MM.1S (cell line): ENCODE measurements at regions not wholly inside any gene's neighbourhood (a gene's known extent, or its start where the extent isn't known, plus 50 kb on each side); places are given as distances from the start of the nearest gene placed in this dataset.
"Not testable (repeated sequence)": the region's sequence is repeated elsewhere in the genome, so short reads cannot be mapped to it uniquely, and the experiment has no call there.

Experiments used
- DNase-seq: peaks from one replicate; pipeline ENCODE4 v3.0.0-alpha.2; 2015
- H2AFZ ChIP-seq: fragments of 300-600 bp; sonication (generic); 2 replicates; pipeline ENCODE4 v1.6.0; 2016; ENCODE audit warnings: antibody characterized with exemption, low read length
- H3F3A ChIP-seq: fragments of 300-600 bp; sonication (generic); 2 replicates; pipeline ENCODE4 v1.6.1; 2016; ENCODE audit warnings: mild to moderate bottlenecking, antibody characterized with exemption, low read length, moderate library complexity, mixed read lengths; ENCODE audit not compliant: insufficient read depth
- H3K27ac ChIP-seq: fragments of 300-600 bp; sonication (generic); 2 replicates; pipeline ENCODE4 v1.5.1; 2016; ENCODE audit warnings: mild to moderate bottlenecking, low read length
- H3K27me3 ChIP-seq: fragments of 300-600 bp; sonication (generic); replicated peaks from 2 replicates; pipeline ENCODE4 v1.6.0; 2016; ENCODE audit warnings: low read length; ENCODE audit not compliant: insufficient read depth
- H3K36me3 ChIP-seq: fragments of 300-600 bp; sonication (generic); replicated peaks from 2 replicates; pipeline ENCODE4 v1.6.1; 2016; ENCODE audit warnings: mild to moderate bottlenecking, low read length, mixed read lengths; ENCODE audit not compliant: insufficient read depth
- H3K4me1 ChIP-seq: fragments of 300-600 bp; sonication (generic); 2 replicates; pipeline ENCODE4 v1.6.1; 2016; ENCODE audit warnings: low read length, mixed read lengths
- H3K4me2 ChIP-seq: fragments of 300-600 bp; sonication (generic); 2 replicates; pipeline ENCODE4 v1.6.0; 2016; ENCODE audit warnings: low read depth, low read length
- H3K4me3 ChIP-seq: fragments of 300-600 bp; sonication (generic); 2 replicates; pipeline ENCODE4 v1.5.1; 2016; ENCODE audit warnings: low read length, mixed read lengths
- H3K79me2 ChIP-seq: fragments of 300-600 bp; sonication (generic); 2 replicates; pipeline ENCODE4 v1.6.1; 2016; ENCODE audit warnings: mixed run types, low read length, mixed read lengths
- H3K9ac ChIP-seq: fragments of 300-600 bp; sonication (generic); 2 replicates; pipeline ENCODE4 v1.6.1; 2016; ENCODE audit warnings: low read length, mixed read lengths
- H3K9me2 ChIP-seq: fragments of 300-600 bp; sonication (generic); replicated peaks from 2 replicates; pipeline ENCODE4 v1.6.1; 2016; ENCODE audit warnings: mild to moderate bottlenecking, low read length, mixed read lengths; ENCODE audit not compliant: insufficient read depth
- H3K9me3 ChIP-seq: fragments of 300-600 bp; sonication (generic); replicated peaks from 2 replicates; pipeline ENCODE4 v1.6.1; 2016; ENCODE audit warnings: mild to moderate bottlenecking, low read length, mixed read lengths; ENCODE audit not compliant: insufficient read depth
- H4K20me1 ChIP-seq: fragments of 300-600 bp; sonication (generic); 2 replicates; pipeline ENCODE4 v1.6.1; 2016; ENCODE audit warnings: mild to moderate bottlenecking, low read length, moderate library complexity, mixed read lengths; ENCODE audit not compliant: insufficient read depth
- CTCF ChIP-seq: fragments of 300-600 bp; sonication (generic); IDR thresholded peaks from 2 replicates; pipeline ENCODE4 v1.5.1; 2016; ENCODE audit warnings: antibody characterized with exemption, low read length, mixed read lengths
- EZH2 ChIP-seq: fragments of 300-600 bp; sonication (generic); optimal IDR thresholded peaks from 2 replicates; pipeline ENCODE3; 2017; ENCODE audit warnings: low read depth, mild to moderate bottlenecking, antibody characterized with exemption, low read length, mixed read lengths
- EZH2phosphoT487 ChIP-seq: fragments of 300-600 bp; sonication (generic); IDR thresholded peaks from 2 replicates; pipeline ENCODE4 v1.6.1; 2018; ENCODE audit warnings: antibody characterized with exemption, low read length

GRCh38 chr21:22352088-22352487 is 1353.9 kb downstream of the NCAM2 start:
- Histone ChIP-seq H3K4me2 (no peak overlapping the region), H3K4me1 (no peaks in the 10 kb centered on the region), H3K4me3 (no peak overlapping the region), H3K9ac (no peak overlapping the region), H4K20me1 (no peaks in the 10 kb centered on the region), H3F3A (no peaks in the 10 kb centered on the region), H3K9me3 (no peaks in the 10 kb centered on the region), H3K36me3 (no peaks in the 10 kb centered on the region), H2AFZ (no peak overlapping the region), H3K27ac (no peak overlapping the region), H3K27me3 (no peaks in the 10 kb centered on the region), H3K79me2 (no peaks in the 10 kb centered on the region), H3K9me2 (0 out of 2 replicates have a peak, but pooled peaks cover 2% of the 10 kb centered on the region)
- TF ChIP-seq EZH2 (no peak), EZH2phosphoT487 (no peak), CTCF (no peak)
- no peak for DNase-seq

- Histone ChIP-seq H2AFZ (no peak overlapping the region), H3K9me3 (no peaks in the 10 kb centered on the region), H3K36me3 (no peaks in the 10 kb centered on the region), H3K27ac (no peak overlapping the region), H3K27me3 (no peaks in the 10 kb centered on the region), H3F3A (no peaks in the 10 kb centered on the region), H3K4me2 (no peak overlapping the region), H4K20me1 (no peaks in the 10 kb centered on the region), H3K9ac (no peak overlapping the region), H3K9me2 (0 out of 2 replicates have a peak, but pooled peaks cover 2% of the 10 kb centered on the region), H3K4me1 (no peaks in the 10 kb centered on the region), H3K79me2 (no peaks in the 10 kb centered on the region), H3K4me3 (no peak overlapping the region)
- TF ChIP-seq EZH2phosphoT487, result no peak
- TF ChIP-seq CTCF, result no peak
- TF ChIP-seq EZH2, result no peak
- no peak for DNase-seq
Measured at GRCh38 chr21:22355949-22356348, 1357.7 kb downstream of the NCAM2 start.

GRCh38 chr21:22356663-22357062 is 1358.5 kb downstream of the NCAM2 start:
- no peak overlapping the region for H3K9ac ChIP-seq
- DNase-seq, result no peak
- no peaks in the 10 kb centered on the region for H3F3A ChIP-seq
- no peak overlapping the region for H3K27ac ChIP-seq
- H4K20me1 ChIP-seq, result no peaks in the 10 kb centered on the region
- no peaks in the 10 kb centered on the region for H3K9me3 ChIP-seq
- TF ChIP-seq EZH2, result no peak
- TF ChIP-seq CTCF, result no peak
- no peak for TF ChIP-seq EZH2phosphoT487
- H3K4me1 ChIP-seq, result no peaks in the 10 kb centered on the region
- H3K4me2 ChIP-seq, result no peak overlapping the region
- no peaks in the 10 kb centered on the region for H3K36me3 ChIP-seq
- no peaks in the 10 kb centered on the region for H3K79me2 ChIP-seq
- no peak overlapping the region for H2AFZ ChIP-seq
- H3K9me2 ChIP-seq, result 0 out of 2 replicates have a peak, but pooled peaks cover 2% of the 10 kb centered on the region
- no peaks in the 10 kb centered on the region for H3K27me3 ChIP-seq
- H3K4me3 ChIP-seq, result no peak overlapping the region

- not testable (repeated sequence) for H3F3A ChIP-seq, H3K27ac ChIP-seq, H3K79me2 ChIP-seq, H3K9me3 ChIP-seq, H3K4me1 ChIP-seq, H3K27me3 ChIP-seq, H3K9me2 ChIP-seq, H3K4me3 ChIP-seq, H4K20me1 ChIP-seq, H3K4me2 ChIP-seq, H2AFZ ChIP-seq, DNase-seq, H3K9ac ChIP-seq, H3K36me3 ChIP-seq
Measured at GRCh38 chr21:22359599-22359998, 1361.4 kb downstream of the NCAM2 start.
